ENCODE measurements at regions not wholly inside any gene's neighbourhood (a gene's known extent, or its start where the extent isn't known, plus 50 kb on each side); places are given as distances from the start of the nearest gene placed in this dataset.

GRCh38 chr14:71332476-71332875 is 425.2 kb downstream of the PCNX1 start:
- H3K79me2 ChIP-seq (ENCODE audit: insufficient read depth, low read depth), result no peaks in the 10 kb centered on the region; the same call in 1 of the 2 replicates
- no peaks in the 10 kb centered on the region for H3K27me3 ChIP-seq (ENCODE audit: insufficient read depth, low read depth)
- H3K27ac ChIP-seq, result no peak overlapping the region
- no peak overlapping the region for H3K4me3 ChIP-seq (IDR thresholded peaks at IDR 0.05; ENCODE audit: insufficient read depth, low read depth, low read length)
- no peaks in the 10 kb centered on the region for H4K20me1 ChIP-seq (ENCODE audit: insufficient read depth)
- H3K9ac ChIP-seq, result no peak overlapping the region
- TF ChIP-seq, protein P1, sequence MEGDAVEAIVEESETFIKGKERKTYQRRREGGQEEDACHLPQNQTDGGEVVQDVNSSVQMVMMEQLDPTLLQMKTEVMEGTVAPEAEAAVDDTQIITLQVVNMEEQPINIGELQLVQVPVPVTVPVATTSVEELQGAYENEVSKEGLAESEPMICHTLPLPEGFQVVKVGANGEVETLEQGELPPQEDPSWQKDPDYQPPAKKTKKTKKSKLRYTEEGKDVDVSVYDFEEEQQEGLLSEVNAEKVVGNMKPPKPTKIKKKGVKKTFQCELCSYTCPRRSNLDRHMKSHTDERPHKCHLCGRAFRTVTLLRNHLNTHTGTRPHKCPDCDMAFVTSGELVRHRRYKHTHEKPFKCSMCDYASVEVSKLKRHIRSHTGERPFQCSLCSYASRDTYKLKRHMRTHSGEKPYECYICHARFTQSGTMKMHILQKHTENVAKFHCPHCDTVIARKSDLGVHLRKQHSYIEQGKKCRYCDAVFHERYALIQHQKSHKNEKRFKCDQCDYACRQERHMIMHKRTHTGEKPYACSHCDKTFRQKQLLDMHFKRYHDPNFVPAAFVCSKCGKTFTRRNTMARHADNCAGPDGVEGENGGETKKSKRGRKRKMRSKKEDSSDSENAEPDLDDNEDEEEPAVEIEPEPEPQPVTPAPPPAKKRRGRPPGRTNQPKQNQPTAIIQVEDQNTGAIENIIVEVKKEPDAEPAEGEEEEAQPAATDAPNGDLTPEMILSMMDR (conservative IDR thresholded peaks at IDR 0.05; ENCODE audit: low read depth, low read length), result no peak
- no peak overlapping the region for H2AFZ ChIP-seq (ENCODE audit: low read depth)
- peaks cover 20% of the 10 kb centered on the region for H3K4me1 ChIP-seq (ENCODE audit: low read depth, poor library complexity, severe bottlenecking)
- H3K36me3 ChIP-seq (ENCODE audit: insufficient read depth), result no peaks in the 10 kb centered on the region
- no peak overlapping the region for H3K4me2 ChIP-seq

DNA sequence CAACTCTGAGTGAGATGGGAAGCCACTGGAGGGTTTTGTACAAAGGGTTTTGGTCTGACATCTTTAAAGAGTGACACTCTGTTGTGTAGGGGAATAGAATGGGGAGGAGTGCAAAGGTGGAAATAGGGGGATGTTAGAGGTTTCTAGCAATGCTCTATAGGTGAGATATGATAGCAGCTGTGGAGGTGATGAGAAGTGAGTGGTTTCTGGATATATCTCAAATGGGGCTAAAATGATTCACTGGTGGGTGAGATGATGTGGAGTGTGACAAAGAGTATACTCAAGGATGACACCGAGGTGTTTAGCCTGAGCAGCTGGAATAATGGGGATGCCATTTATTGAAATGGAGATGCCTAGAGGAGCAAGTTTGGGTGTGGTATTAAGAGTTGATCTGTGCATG is 426.4 kb downstream of the PCNX1 start:
- TF ChIP-seq, protein P1 (conservative IDR thresholded peaks at IDR 0.05; ENCODE audit: low read depth, low read length), result no peak
- no peaks in the 10 kb centered on the region for H3K36me3 ChIP-seq (ENCODE audit: insufficient read depth)
- no peak overlapping the region for H3K4me2 ChIP-seq
- no peaks in the 10 kb centered on the region for H3K27me3 ChIP-seq (ENCODE audit: insufficient read depth, low read depth)
- no peak overlapping the region for H3K9ac ChIP-seq
- no peak overlapping the region for H2AFZ ChIP-seq (ENCODE audit: low read depth)
- H4K20me1 ChIP-seq (ENCODE audit: insufficient read depth), result no peaks in the 10 kb centered on the region
- H3K4me1 ChIP-seq (ENCODE audit: low read depth, poor library complexity, severe bottlenecking), result peaks cover 8% of the 10 kb centered on the region
- H3K4me3 ChIP-seq (IDR thresholded peaks at IDR 0.05; ENCODE audit: insufficient read depth, low read depth, low read length), result no peak overlapping the region
- H3K27ac ChIP-seq, result no peak overlapping the region
- no peaks in the 10 kb centered on the region; the same call in 1 of the 2 replicates for H3K79me2 ChIP-seq (ENCODE audit: insufficient read depth, low read depth)

GRCh38 chr14:71336489-71337192 is 429.4 kb downstream of the PCNX1 start:
- Histone ChIP-seq H3K36me3 (ENCODE audit: insufficient read depth) (no peaks in the 10 kb centered on the region), H3K27ac (no peak overlapping the region), H4K20me1 (ENCODE audit: insufficient read depth) (no peaks in the 10 kb centered on the region), H2AFZ (ENCODE audit: low read depth) (no peak overlapping the region), H3K9ac (no peak overlapping the region), H3K4me3 (IDR thresholded peaks at IDR 0.05; ENCODE audit: insufficient read depth, low read depth, low read length) (no peak overlapping the region), H3K4me2 (no peak overlapping the region), H3K79me2 (ENCODE audit: insufficient read depth, low read depth) (no peaks in the 10 kb centered on the region), H3K4me1 (ENCODE audit: low read depth, poor library complexity, severe bottlenecking) (no peaks in the 10 kb centered on the region), H3K27me3 (ENCODE audit: insufficient read depth, low read depth) (no peaks in the 10 kb centered on the region)
- TF ChIP-seq, protein P1 (conservative IDR thresholded peaks at IDR 0.05; ENCODE audit: low read depth, low read length), result no peak

DNA sequence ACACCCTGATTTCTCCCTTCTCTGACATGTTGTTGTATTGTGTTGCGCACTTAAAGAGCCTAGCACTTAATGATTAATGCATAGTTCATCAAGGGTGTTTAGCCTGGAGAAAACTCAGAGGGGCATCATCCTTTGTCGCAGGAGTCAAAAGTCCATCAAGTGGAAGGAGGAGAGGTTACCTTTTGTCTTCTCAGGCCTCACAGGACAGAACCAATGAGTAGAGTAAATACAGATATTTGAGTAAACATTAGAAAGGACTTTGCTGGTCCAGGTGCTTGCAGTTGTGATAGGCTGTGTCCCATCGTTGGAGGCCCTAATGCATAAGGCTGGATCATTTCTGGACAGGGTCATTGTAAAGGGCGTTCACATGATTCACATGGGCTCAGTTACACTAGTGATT is 430.9 kb downstream of the PCNX1 start:
- H3K36me3 ChIP-seq (ENCODE audit: insufficient read depth), result no peaks in the 10 kb centered on the region
- H3K27me3 ChIP-seq (ENCODE audit: insufficient read depth, low read depth), result no peaks in the 10 kb centered on the region
- no peaks in the 10 kb centered on the region for H3K79me2 ChIP-seq (ENCODE audit: insufficient read depth, low read depth)
- H3K9ac ChIP-seq, result no peak overlapping the region
- H3K4me2 ChIP-seq, result no peak overlapping the region
- H4K20me1 ChIP-seq (ENCODE audit: insufficient read depth), result no peaks in the 10 kb centered on the region
- no peak overlapping the region for H2AFZ ChIP-seq (ENCODE audit: low read depth)
- TF ChIP-seq, protein P1 (conservative IDR thresholded peaks at IDR 0.05; ENCODE audit: low read depth, low read length), result no peak
- H3K4me3 ChIP-seq (IDR thresholded peaks at IDR 0.05; ENCODE audit: insufficient read depth, low read depth, low read length), result no peak overlapping the region
- H3K4me1 ChIP-seq (ENCODE audit: low read depth, poor library complexity, severe bottlenecking), result no peaks in the 10 kb centered on the region
- no peak overlapping the region for H3K27ac ChIP-seq
